ENCODE measurements at regions not wholly inside any gene's neighbourhood (a gene's known extent, or its start where the extent isn't known, plus 50 kb on each side); places are given as distances from the start of the nearest gene placed in this dataset.

DNA sequence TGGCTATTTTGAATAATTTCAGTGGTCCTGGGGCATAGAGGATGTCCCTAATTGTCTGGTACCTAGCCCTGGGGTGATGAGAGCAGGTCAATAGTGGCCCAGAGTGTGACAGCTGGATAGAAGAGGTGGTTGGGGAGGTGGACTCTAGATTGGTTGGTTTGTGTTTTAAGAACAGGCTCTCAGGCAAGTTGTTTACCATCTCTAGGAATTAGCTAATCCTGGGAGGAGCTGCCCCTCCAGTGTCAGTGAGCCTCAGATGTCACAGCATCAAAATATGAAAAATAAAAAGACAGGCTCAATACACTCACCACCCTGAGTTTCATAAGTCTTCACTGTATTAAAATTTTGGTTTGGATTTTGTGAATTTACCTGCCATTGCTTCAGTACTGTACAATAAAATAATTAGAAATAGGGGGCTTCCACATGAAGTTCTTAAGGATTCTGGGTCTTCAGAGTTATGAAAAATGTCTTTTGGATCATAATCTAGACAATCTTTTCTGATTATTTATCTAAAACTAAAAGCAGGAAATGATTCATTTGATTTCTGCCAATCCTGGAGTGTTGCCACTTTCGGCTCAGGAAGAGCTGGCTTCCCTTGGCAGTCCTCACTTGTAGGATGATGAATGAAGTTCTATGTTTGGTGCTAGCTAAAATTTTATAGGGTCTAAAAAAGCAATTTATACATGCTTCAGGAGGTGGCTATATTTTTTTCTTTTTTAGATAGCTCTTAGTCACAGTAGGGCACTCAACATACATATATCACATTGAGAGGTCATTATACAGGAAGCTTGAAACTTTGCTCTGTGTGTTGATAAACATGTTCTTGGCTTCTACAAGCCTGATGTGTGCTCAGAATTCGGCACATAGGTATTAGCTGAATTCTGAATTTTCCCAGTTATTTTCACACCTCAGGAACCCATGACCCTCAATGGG is 395.1 kb downstream of the RAB28 start:
- TF ChIP-seq, protein P1, sequence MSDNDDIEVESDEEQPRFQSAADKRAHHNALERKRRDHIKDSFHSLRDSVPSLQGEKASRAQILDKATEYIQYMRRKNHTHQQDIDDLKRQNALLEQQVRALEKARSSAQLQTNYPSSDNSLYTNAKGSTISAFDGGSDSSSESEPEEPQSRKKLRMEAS (IDR thresholded peaks at IDR 0.05), result no peak
- TF ChIP-seq, protein P2, sequence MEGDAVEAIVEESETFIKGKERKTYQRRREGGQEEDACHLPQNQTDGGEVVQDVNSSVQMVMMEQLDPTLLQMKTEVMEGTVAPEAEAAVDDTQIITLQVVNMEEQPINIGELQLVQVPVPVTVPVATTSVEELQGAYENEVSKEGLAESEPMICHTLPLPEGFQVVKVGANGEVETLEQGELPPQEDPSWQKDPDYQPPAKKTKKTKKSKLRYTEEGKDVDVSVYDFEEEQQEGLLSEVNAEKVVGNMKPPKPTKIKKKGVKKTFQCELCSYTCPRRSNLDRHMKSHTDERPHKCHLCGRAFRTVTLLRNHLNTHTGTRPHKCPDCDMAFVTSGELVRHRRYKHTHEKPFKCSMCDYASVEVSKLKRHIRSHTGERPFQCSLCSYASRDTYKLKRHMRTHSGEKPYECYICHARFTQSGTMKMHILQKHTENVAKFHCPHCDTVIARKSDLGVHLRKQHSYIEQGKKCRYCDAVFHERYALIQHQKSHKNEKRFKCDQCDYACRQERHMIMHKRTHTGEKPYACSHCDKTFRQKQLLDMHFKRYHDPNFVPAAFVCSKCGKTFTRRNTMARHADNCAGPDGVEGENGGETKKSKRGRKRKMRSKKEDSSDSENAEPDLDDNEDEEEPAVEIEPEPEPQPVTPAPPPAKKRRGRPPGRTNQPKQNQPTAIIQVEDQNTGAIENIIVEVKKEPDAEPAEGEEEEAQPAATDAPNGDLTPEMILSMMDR (IDR thresholded peaks at IDR 0.05 in 2 of 3, conservative IDR thresholded peaks at IDR 0.05 in 1 of 3; ENCODE audit: borderline replicate concordance in 1 of 3, insufficient read depth in 1 of 3, low read depth in 2 of 3, low read length in 2 of 3), result no peak
- TF ChIP-seq SRF (IDR thresholded peaks at IDR 0.05; ENCODE audit: low read depth) (no peak), EGR1 (IDR thresholded peaks at IDR 0.05; ENCODE audit: low read depth) (no peak)
